B cell (primary cell): ENCODE measurements at regions not wholly inside any gene's neighbourhood (a gene's known extent, or its start where the extent isn't known, plus 50 kb on each side); places are given as distances from the start of the nearest gene placed in this dataset.

ENCODE experiments used
- ATAC-seq: fragments of 200-7000 bp; cut with Tn5 transposase; one replicate; pipeline ENCODE4 v1.10.0; 2021; ENCODE audit warnings: low read depth, mild to moderate bottlenecking, moderate number of reproducible peaks, moderate library complexity
- CTCF ChIA-PET: fragments of 350-600 bp; sonication (Branson Sonifier 250); formaldehyde crosslinking; loops from one replicate; lab custom pipeline; 2021; ENCODE audit warnings: antibody characterized with exemption, inconsistent platforms; lab: Charles Lee
- POLR2A ChIA-PET: fragments of 350-600 bp; sonication (Branson Sonifier 250); formaldehyde crosslinking; loops from one replicate; lab custom pipeline; 2021; ENCODE audit warnings: antibody characterized with exemption; lab: Charles Lee
- DNase-seq: peaks from one replicate; pipeline ENCODE4 v3.0.0; 2013
- H2AFZ ChIP-seq: 2 replicates; pipeline ENCODE4 v1.6.1; 2012; ENCODE audit warnings: mild to moderate bottlenecking, low read depth, low read length; ENCODE audit not compliant: insufficient read depth, poor library complexity, severe bottlenecking
- H3K27ac ChIP-seq, 2 donors: 1 replicate in 1 of 2; 2 replicates in 1 of 2; pipeline ENCODE4 v1.5.1; 2012 to 2013; ENCODE audit warnings: low read length in 2 of 2, mild to moderate bottlenecking in 2 of 2, moderate library complexity in 1 of 2
- H3K27me3 ChIP-seq, 4 experiments: fragments of 200-600 bp in 1 of 4; sonication (generic) in 1 of 4; replicated peaks in 1 of 4; 1 replicate in 2 of 4; 2 replicates in 2 of 4; pipeline versions ENCODE4 v1.6.1 to v1.7.0; 2013 to 2016; ENCODE audit warnings: low read length in 3 of 4, mild to moderate bottlenecking in 2 of 4, mixed read lengths in 1 of 4, moderate library complexity in 1 of 4; ENCODE audit not compliant: insufficient read depth in 4 of 4, control insufficient read depth in 3 of 4; ENCODE audit errors: control extremely low read depth in 1 of 4
- H3K36me3 ChIP-seq, 2 experiments: replicated peaks in 1 of 2; 1 replicate in 1 of 2; 2 replicates in 1 of 2; pipeline versions ENCODE4 v1.6.1 to v1.7.1; 2013; ENCODE audit warnings: low read length in 1 of 2; ENCODE audit not compliant: insufficient read depth in 2 of 2, control insufficient read depth in 1 of 2; ENCODE audit errors: control extremely low read depth in 1 of 2, extremely low read depth in 1 of 2
- H3K4me1 ChIP-seq, 2 donors: fragments of 200-600 bp in 1 of 2; sonication (generic) in 1 of 2; 1 replicate in 1 of 2; 2 replicates in 1 of 2; pipeline versions ENCODE4 v1.5.1 to v1.6.1; 2013 to 2017; ENCODE audit warnings: low read length in 2 of 2; ENCODE audit not compliant: control insufficient read depth in 2 of 2, insufficient read depth in 2 of 2
- H3K4me2 ChIP-seq: replicated peaks from 2 replicates; pipeline ENCODE3; 2012; ENCODE audit warnings: mild to moderate bottlenecking, low read depth, low read length; ENCODE audit not compliant: poor library complexity, severe bottlenecking
- H3K4me3 ChIP-seq, 5 experiments: fragments of 200-600 bp in 1 of 5; sonication (generic) in 1 of 5; 1 replicate in 3 of 5; 2 replicates in 2 of 5; pipeline versions ENCODE4 v1.5.1 to v1.7.0; 2011 to 2016; ENCODE audit warnings: low read length in 4 of 5, mild to moderate bottlenecking in 4 of 5, low read depth in 2 of 5, control low read depth in 1 of 5, moderate library complexity in 1 of 5; ENCODE audit not compliant: insufficient read depth in 1 of 5; ENCODE audit errors: control extremely low read depth in 1 of 5, extremely low read depth in 1 of 5
- H3K79me2 ChIP-seq: fragments of 200-600 bp; sonication (generic); one replicate; pipeline ENCODE4 v1.6.0; 2016; ENCODE audit warnings: low read length; ENCODE audit not compliant: control insufficient read depth, insufficient read depth
- H3K9ac ChIP-seq: fragments of 200-600 bp; sonication (generic); 2 replicates; pipeline ENCODE4 v1.6.1; 2017; ENCODE audit warnings: mild to moderate bottlenecking, low read length, moderate library complexity
- H3K9me3 ChIP-seq, 3 donors: one replicate each; pipeline versions ENCODE4 v1.6.1 to v1.7.1; 2013; ENCODE audit warnings: low read length in 2 of 3; ENCODE audit not compliant: control insufficient read depth in 2 of 3, insufficient read depth in 1 of 3; ENCODE audit errors: control extremely low read depth in 1 of 3
- H4K20me1 ChIP-seq: 2 replicates; pipeline ENCODE4 v1.6.0; 2012; ENCODE audit warnings: mild to moderate bottlenecking, low read length; ENCODE audit not compliant: insufficient read depth, control insufficient read depth, poor library complexity, severe bottlenecking
- H3K27ac Mint-ChIP-seq: one replicate; pipeline ENCODE4 v1.8.0; 2021; ENCODE audit warnings: mixed read lengths
- H3K27me3 Mint-ChIP-seq: one replicate; pipeline ENCODE4 v1.8.0; 2021; ENCODE audit warnings: mixed read lengths
- H3K4me1 Mint-ChIP-seq: one replicate; pipeline ENCODE4 v1.8.0; 2021; ENCODE audit warnings: mixed read lengths
- H3K4me3 Mint-ChIP-seq: one replicate; pipeline ENCODE4 v1.8.0; 2021; ENCODE audit warnings: mixed read lengths
- H3K9me3 Mint-ChIP-seq: one replicate; pipeline ENCODE4 v1.8.0; 2022; ENCODE audit warnings: mixed read lengths; ENCODE audit not compliant: insufficient read depth
- EZH2 ChIP-seq: IDR thresholded peaks from 2 replicates; pipeline ENCODE4 v1.6.1; 2012; ENCODE audit warnings: borderline replicate concordance, low read depth, mild to moderate bottlenecking, moderate library complexity, low read length; ENCODE audit not compliant: insufficient read depth, poor library complexity, severe bottlenecking
- WGBS: methylation state at CpG from one replicate; pipeline ENCODE4 v1.1.5; 2013; ENCODE audit warnings: missing lambda C conversion rate; ENCODE audit not compliant: insufficient coverage; 5-methylcytosine and 5-hydroxymethylcytosine counted together
- intact Hi-C: fragments of 100-400 bp; cut with micrococcal nuclease; formaldehyde crosslinking; loops from one replicate; pipeline ENCODE4 v1.10.0; 2022
- TF ChIP-seq, protein P1 (sequence below): fragments of 200-600 bp; IDR thresholded peaks from one replicate; pipeline ENCODE4 v1.8.0; 2022; ENCODE audit warnings: antibody characterized with exemption, mild to moderate bottlenecking

GRCh38 chr6:118755941-118756646 lies 104.7 kb upstream of the CEP85L start:
- Histone ChIP-seq H3K4me3 (no peak overlapping the region), H3K9me3 (no peaks in the 10 kb centered on the region), H3K36me3 (no peaks in the 10 kb centered on the region), H3K79me2 (no peaks in the 10 kb centered on the region), H2AFZ (no peak overlapping the region), H3K27me3 (no peaks in the 10 kb centered on the region), H3K4me2 (no peak overlapping the region), H4K20me1 (no peaks in the 10 kb centered on the region), H3K4me1 (peaks cover 0 to 4% of the 10 kb centered on the region in 2 donors), H3K27ac (no peak overlapping the region), H3K9ac (no peak overlapping the region)
- ATAC-seq = no peak
- intact Hi-C loops = no loop called here
- Mint-ChIP-seq H3K9me3 (no peaks in the 10 kb centered on the region), H3K4me3 (no peak overlapping the region), H3K27ac (no peak overlapping the region), H3K27me3 (peaks cover 6% of the 10 kb centered on the region), H3K4me1 (peaks cover 3% of the 10 kb centered on the region)
- POLR2A ChIA-PET = no interaction called here
- no peak for DNase-seq
- WGBS = 94% methylated on average over 5 of the region's 6 CpGs
- TF ChIP-seq, protein P1, sequence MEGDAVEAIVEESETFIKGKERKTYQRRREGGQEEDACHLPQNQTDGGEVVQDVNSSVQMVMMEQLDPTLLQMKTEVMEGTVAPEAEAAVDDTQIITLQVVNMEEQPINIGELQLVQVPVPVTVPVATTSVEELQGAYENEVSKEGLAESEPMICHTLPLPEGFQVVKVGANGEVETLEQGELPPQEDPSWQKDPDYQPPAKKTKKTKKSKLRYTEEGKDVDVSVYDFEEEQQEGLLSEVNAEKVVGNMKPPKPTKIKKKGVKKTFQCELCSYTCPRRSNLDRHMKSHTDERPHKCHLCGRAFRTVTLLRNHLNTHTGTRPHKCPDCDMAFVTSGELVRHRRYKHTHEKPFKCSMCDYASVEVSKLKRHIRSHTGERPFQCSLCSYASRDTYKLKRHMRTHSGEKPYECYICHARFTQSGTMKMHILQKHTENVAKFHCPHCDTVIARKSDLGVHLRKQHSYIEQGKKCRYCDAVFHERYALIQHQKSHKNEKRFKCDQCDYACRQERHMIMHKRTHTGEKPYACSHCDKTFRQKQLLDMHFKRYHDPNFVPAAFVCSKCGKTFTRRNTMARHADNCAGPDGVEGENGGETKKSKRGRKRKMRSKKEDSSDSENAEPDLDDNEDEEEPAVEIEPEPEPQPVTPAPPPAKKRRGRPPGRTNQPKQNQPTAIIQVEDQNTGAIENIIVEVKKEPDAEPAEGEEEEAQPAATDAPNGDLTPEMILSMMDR = no peak
- no peak for TF ChIP-seq EZH2
- CTCF ChIA-PET = interaction anchor here (2.3 kb wide), 1 partner anchor 20 kb away, joined by 7 read pairs; no protein-coding TSS in a partner anchor

DNA sequence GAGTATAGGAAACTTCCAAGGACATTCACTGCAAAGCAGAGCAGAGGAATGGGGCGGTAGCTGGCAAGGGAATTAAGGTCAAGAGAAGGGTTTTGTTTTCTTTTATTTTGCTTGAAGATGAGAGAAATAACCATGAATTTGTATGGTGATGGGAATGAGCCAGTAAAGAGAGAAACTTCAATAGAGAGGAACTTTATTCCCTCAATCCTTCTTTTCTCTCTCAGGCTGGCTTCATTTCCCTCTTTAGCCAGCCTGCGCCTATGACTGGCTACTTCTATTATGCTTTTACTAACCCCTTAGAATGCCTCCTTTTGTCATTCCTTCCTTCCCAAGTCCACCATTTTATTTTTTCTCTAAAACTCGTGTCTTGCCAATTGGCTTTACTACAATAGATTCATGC lies 101.4 kb upstream of the CEP85L start:
- intact Hi-C loops = no loop called here
- TF ChIP-seq, protein P1 = no peak
- no peak for TF ChIP-seq EZH2
- Histone ChIP-seq H3K4me2 (no peak overlapping the region), H3K9me3 (no peaks in the 10 kb centered on the region), H3K27me3 (no peaks in the 10 kb centered on the region), H3K9ac (no peak overlapping the region), H3K27ac (no peak overlapping the region), H3K4me1 (peaks cover 0 to 4% of the 10 kb centered on the region in 2 donors), H3K4me3 (no peak overlapping the region), H2AFZ (no peak overlapping the region), H4K20me1 (no peaks in the 10 kb centered on the region), H3K36me3 (no peaks in the 10 kb centered on the region), H3K79me2 (no peaks in the 10 kb centered on the region)
- no peak for DNase-seq
- peaks cover 3% of the 10 kb centered on the region for H3K27me3 Mint-ChIP-seq
- no peak overlapping the region for H3K27ac Mint-ChIP-seq
- 95% methylated on average over 3 of the region's 3 CpGs for WGBS
- no peaks in the 10 kb centered on the region for H3K9me3 Mint-ChIP-seq
- POLR2A ChIA-PET = no interaction called here
- CTCF ChIA-PET = no interaction called here
- H3K4me1 Mint-ChIP-seq = peaks cover 7% of the 10 kb centered on the region
- H3K4me3 Mint-ChIP-seq = no peak overlapping the region
- no peak for ATAC-seq
